Breast epithelium (tissue), 3 donors: ENCODE measurements at regions not wholly inside any gene's neighbourhood (a gene's known extent, or its start where the extent isn't known, plus 50 kb on each side); places are given as distances from the start of the nearest gene placed in this dataset.

Experiments
- CTCF ChIP-seq, 3 donors: fragments of 450-650 bp; IDR thresholded peaks; one replicate each; pipeline ENCODE4 v1.5.1; 2016 to 2017; ENCODE audit warnings: antibody characterized with exemption in 3 of 3, mild to moderate bottlenecking in 3 of 3, moderate library complexity in 3 of 3
- POLR2AphosphoS5 ChIP-seq, 3 donors: sonication (generic); formaldehyde crosslinking; IDR thresholded peaks; one replicate each; pipeline ENCODE4 v1.6.1; 2017; ENCODE audit warnings: antibody characterized with exemption in 3 of 3

- TF ChIP-seq CTCF (IDR thresholded peaks at IDR 0.05): no peak
- TF ChIP-seq POLR2AphosphoS5 (IDR thresholded peaks at IDR 0.05): no peak
Observed at GRCh38 chr15:50857763-50858162, 50.7 kb upstream of the AP4E1 start.
